BLaER1 treated with 17β-estradiol and CSF1 and Interleukin-3, amounts not matched to agents 10 nM and 100 nM (cell line): ENCODE measurements at regions not wholly inside any gene's neighbourhood (a gene's known extent, or its start where the extent isn't known, plus 50 kb on each side); places are given as distances from the start of the nearest gene placed in this dataset.

Experiments
- H3K27ac ChIP-seq, 11 experiments: shearing (Covaris generic); formaldehyde crosslinking; 2 replicates each; pipeline ENCODE4 v1.8.1; 2022
- H3K27me3 ChIP-seq, 11 experiments: shearing (Covaris generic); formaldehyde crosslinking; 2 replicates each; pipeline ENCODE4 v1.8.1; 2022
- H3K36me3 ChIP-seq, 11 experiments: shearing (Covaris generic); formaldehyde crosslinking; 2 replicates each; pipeline ENCODE4 v1.8.1; 2022
- H3K4me1 ChIP-seq, 10 experiments: shearing (Covaris generic); formaldehyde crosslinking; 2 replicates each; pipeline ENCODE4 v1.8.1; 2022
- H3K4me2 ChIP-seq, 11 experiments: shearing (Covaris generic); formaldehyde crosslinking; 2 replicates each; pipeline ENCODE4 v1.8.1; 2022
- H3K4me3 ChIP-seq, 10 experiments: shearing (Covaris generic); formaldehyde crosslinking; 2 replicates each; pipeline ENCODE4 v1.8.1; 2022
- H3K9ac ChIP-seq, 11 experiments: shearing (Covaris generic); formaldehyde crosslinking; 2 replicates each; pipeline ENCODE4 v1.8.1; 2022
- H3K9me3 ChIP-seq, 11 experiments: shearing (Covaris generic); formaldehyde crosslinking; replicated peaks in 1 of 11; 2 replicates each; pipeline ENCODE4 v1.8.1; 2022
- H4K20me1 ChIP-seq, 11 experiments: shearing (Covaris generic); formaldehyde crosslinking; 2 replicates each; pipeline ENCODE4 v1.8.1; 2022
- Cebpa-rat ChIP-seq, 11 experiments: shearing (Covaris generic); IDR thresholded peaks; 2 replicates each; pipeline ENCODE4 v1.8.1; 2022

DNA sequence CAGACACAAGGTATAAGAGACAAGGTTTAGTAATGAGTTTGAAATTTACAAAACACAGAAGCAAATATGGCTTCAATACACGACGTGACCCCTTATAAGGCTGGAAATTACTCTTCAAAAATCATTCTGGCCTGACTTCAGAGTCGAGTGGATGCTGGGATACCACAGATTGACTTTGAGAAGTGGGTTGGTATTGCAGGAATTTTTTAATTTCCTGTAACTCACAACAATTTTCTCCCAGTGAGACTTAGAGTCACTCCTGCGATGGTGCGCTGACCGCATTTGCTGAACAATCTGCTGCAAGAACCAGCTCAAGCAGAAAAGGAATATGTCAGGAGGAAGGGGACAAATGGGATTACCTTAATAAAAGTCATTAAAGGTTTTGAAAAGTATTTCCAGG lies 132.1 kb downstream of the EMX2 start:
- Histone ChIP-seq H4K20me1 (no peaks in the 10 kb centered on the region; a peak in 1 of 22 replicates), H3K9me3 (no peaks in the 10 kb centered on the region), H3K27me3 (no peaks in the 10 kb centered on the region), H3K36me3 (no peaks in the 10 kb centered on the region), H3K4me1 (no peaks in the 10 kb centered on the region), H3K4me3 (no peak overlapping the region), H3K9ac (no peak overlapping the region), H3K4me2 (no peak overlapping the region), H3K27ac (no peak overlapping the region)
- no peak for TF ChIP-seq Cebpa-rat (IDR thresholded peaks at IDR 0.05)

- TF ChIP-seq Cebpa-rat (IDR thresholded peaks at IDR 0.05): no peak
- no peaks in the 10 kb centered on the region for H3K36me3 ChIP-seq
- H3K27me3 ChIP-seq: no peaks in the 10 kb centered on the region
- no peaks in the 10 kb centered on the region for H3K4me1 ChIP-seq
- H3K4me2 ChIP-seq: no peak overlapping the region
- H3K27ac ChIP-seq: no peak overlapping the region
- no peak overlapping the region for H3K4me3 ChIP-seq
- no peaks in the 10 kb centered on the region for H3K9me3 ChIP-seq
- no peak overlapping the region for H3K9ac ChIP-seq
- no peaks in the 10 kb centered on the region; a peak in 1 of 22 replicates for H4K20me1 ChIP-seq
Measured at GRCh38 chr10:117675514-117676055, 133.0 kb downstream of the EMX2 start.

DNA sequence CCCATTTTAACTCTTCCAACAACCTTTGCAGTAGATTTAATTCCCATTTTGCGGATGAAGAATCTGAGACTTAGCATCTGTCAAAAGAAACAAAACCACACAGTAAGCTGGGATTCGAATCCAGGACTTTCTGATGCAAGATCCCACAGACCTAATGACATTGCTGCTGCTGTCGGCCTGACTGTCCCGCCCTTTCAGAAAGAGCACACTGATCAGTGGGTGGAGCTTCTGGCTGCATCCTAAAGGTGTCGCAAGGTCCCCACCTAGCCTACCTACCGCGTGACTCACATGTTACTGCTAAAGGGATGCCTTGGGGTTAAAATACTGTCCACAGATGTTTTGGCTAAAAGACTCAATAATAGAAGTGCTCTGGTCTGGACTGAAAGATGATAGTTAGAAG lies 134.7 kb downstream of the EMX2 start:
- TF ChIP-seq Cebpa-rat (IDR thresholded peaks at IDR 0.05): no peak
- no peaks in the 10 kb centered on the region for H3K36me3 ChIP-seq
- no peaks in the 10 kb centered on the region for H3K9me3 ChIP-seq
- no peak overlapping the region for H3K27ac ChIP-seq
- H3K4me3 ChIP-seq: no peak overlapping the region
- H3K4me1 ChIP-seq: no peaks in the 10 kb centered on the region
- H4K20me1 ChIP-seq: no peaks in the 10 kb centered on the region; a peak in 1 of 22 replicates
- H3K4me2 ChIP-seq: no peak overlapping the region
- no peak overlapping the region for H3K9ac ChIP-seq
- no peaks in the 10 kb centered on the region for H3K27me3 ChIP-seq

- Histone ChIP-seq H3K27ac (no peak overlapping the region), H3K9me3 (no peaks in the 10 kb centered on the region), H3K4me1 (no peaks in the 10 kb centered on the region), H3K36me3 (no peaks in the 10 kb centered on the region), H3K27me3 (no peaks in the 10 kb centered on the region), H3K9ac (no peak overlapping the region), H3K4me2 (no peak overlapping the region), H3K4me3 (no peak overlapping the region), H4K20me1 (no peaks in the 10 kb centered on the region; a peak in 1 of 22 replicates)
- no peak for TF ChIP-seq Cebpa-rat (IDR thresholded peaks at IDR 0.05)
Measured at GRCh38 chr10:117677890-117678500, 135.4 kb downstream of the EMX2 start.

- no peaks in the 10 kb centered on the region for H3K36me3 ChIP-seq
- no peaks in the 10 kb centered on the region for H3K9me3 ChIP-seq
- H3K27me3 ChIP-seq: no peaks in the 10 kb centered on the region
- TF ChIP-seq Cebpa-rat (IDR thresholded peaks at IDR 0.05): no peak
- H3K4me2 ChIP-seq: no peak overlapping the region
- H3K4me3 ChIP-seq: no peak overlapping the region
- H3K27ac ChIP-seq: no peak overlapping the region
- H3K9ac ChIP-seq: no peak overlapping the region
- no peaks in the 10 kb centered on the region; a peak in 1 of 22 replicates for H4K20me1 ChIP-seq
- H3K4me1 ChIP-seq: no peaks in the 10 kb centered on the region
Measured at GRCh38 chr10:117680601-117681000, 138.1 kb downstream of the EMX2 start.

DNA sequence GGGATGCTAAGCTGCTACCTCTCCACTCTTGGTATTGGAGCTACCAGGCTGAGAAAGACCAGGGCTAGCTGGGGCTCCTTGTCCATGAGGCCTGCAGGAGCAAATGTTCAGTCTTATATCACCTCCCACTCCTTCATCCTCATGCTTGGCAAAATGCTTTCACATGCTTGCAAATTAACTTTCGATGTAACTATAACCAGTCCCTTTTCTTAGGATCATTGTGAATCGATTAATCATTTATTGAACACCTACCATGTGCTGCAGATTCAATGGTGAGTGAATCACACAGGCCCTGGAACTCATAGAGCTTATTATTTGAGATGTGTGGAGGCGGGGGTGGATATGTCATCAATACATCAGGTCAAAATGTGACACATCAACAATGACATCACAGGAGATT lies 138.6 kb downstream of the EMX2 start:
- H4K20me1 ChIP-seq: no peaks in the 10 kb centered on the region; a peak in 1 of 22 replicates
- no peak for TF ChIP-seq Cebpa-rat (IDR thresholded peaks at IDR 0.05)
- H3K27ac ChIP-seq: no peak overlapping the region
- H3K9ac ChIP-seq: no peak overlapping the region
- H3K27me3 ChIP-seq: no peaks in the 10 kb centered on the region
- H3K36me3 ChIP-seq: no peaks in the 10 kb centered on the region
- H3K9me3 ChIP-seq: no peaks in the 10 kb centered on the region
- H3K4me2 ChIP-seq: no peak overlapping the region
- no peaks in the 10 kb centered on the region for H3K4me1 ChIP-seq
- no peak overlapping the region for H3K4me3 ChIP-seq

GRCh38 chr10:117684046-117684610 lies 141.6 kb downstream of the EMX2 start:
- H3K4me2 ChIP-seq: no peak overlapping the region
- H3K9ac ChIP-seq: no peak overlapping the region
- H3K4me3 ChIP-seq: no peak overlapping the region
- no peaks in the 10 kb centered on the region for H3K9me3 ChIP-seq
- no peak for TF ChIP-seq Cebpa-rat (IDR thresholded peaks at IDR 0.05)
- H3K27ac ChIP-seq: no peak overlapping the region
- no peaks in the 10 kb centered on the region for H4K20me1 ChIP-seq
- no peaks in the 10 kb centered on the region for H3K27me3 ChIP-seq
- H3K36me3 ChIP-seq: no peaks in the 10 kb centered on the region
- H3K4me1 ChIP-seq: no peaks in the 10 kb centered on the region

DNA sequence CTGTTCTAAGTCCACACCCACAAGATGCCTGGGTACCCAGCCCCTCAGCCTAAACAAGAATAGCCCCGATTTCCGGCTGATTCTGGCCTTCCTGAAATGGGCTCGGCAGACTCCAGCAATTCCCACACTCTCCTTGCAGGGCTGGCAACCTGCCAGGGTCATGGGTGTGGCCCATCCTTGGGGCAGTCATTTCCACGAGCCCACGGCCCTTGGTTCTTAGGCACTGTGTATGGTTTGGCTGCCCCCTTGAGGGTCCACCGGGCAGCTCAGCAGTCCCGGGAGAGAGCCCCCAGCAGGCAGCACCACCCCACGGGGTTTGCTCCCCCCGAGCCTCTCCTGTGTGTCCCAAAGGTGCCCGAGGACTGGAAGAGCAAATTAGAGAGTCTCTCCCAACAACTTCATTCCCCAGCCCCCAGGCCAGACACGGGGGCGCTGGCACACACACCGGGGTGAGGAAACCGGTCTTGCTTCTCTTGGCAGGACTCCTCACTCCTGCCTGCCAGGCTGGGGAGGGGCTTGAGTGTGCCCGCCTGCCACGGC lies 142.2 kb downstream of the EMX2 start:
- Histone ChIP-seq H3K36me3 (no peaks in the 10 kb centered on the region), H3K27ac (no peak overlapping the region), H4K20me1 (no peaks in the 10 kb centered on the region), H3K9ac (no peak overlapping the region), H3K4me2 (no peak overlapping the region), H3K9me3 (no peaks in the 10 kb centered on the region), H3K4me3 (no peak overlapping the region), H3K27me3 (no peaks in the 10 kb centered on the region), H3K4me1 (no peaks in the 10 kb centered on the region)
- TF ChIP-seq Cebpa-rat (IDR thresholded peaks at IDR 0.05): no peak

GRCh38 chr10:117685431-117685830 lies 142.9 kb downstream of the EMX2 start:
- Histone ChIP-seq H3K36me3 (no peaks in the 10 kb centered on the region), H3K27ac (no peak overlapping the region), H3K9ac (no peak overlapping the region), H3K4me2 (no peak overlapping the region), H4K20me1 (no peaks in the 10 kb centered on the region), H3K4me3 (no peak overlapping the region), H3K9me3 (no peaks in the 10 kb centered on the region), H3K27me3 (no peaks in the 10 kb centered on the region), H3K4me1 (no peaks in the 10 kb centered on the region)
- no peak for TF ChIP-seq Cebpa-rat (IDR thresholded peaks at IDR 0.05)

- H3K27me3 ChIP-seq: no peaks in the 10 kb centered on the region
- no peak overlapping the region for H3K4me3 ChIP-seq
- no peaks in the 10 kb centered on the region for H3K36me3 ChIP-seq
- no peak overlapping the region for H3K9ac ChIP-seq
- H3K4me1 ChIP-seq: no peaks in the 10 kb centered on the region
- TF ChIP-seq Cebpa-rat (IDR thresholded peaks at IDR 0.05): no peak
- no peaks in the 10 kb centered on the region for H3K9me3 ChIP-seq
- no peaks in the 10 kb centered on the region for H4K20me1 ChIP-seq
- H3K4me2 ChIP-seq: no peak overlapping the region
- no peak overlapping the region for H3K27ac ChIP-seq
Measured at GRCh38 chr10:117686606-117687005, 144.1 kb downstream of the EMX2 start.
